ENCODE measurements at regions not wholly inside any gene's neighbourhood (a gene's known extent, or its start where the extent isn't known, plus 50 kb on each side); places are given as distances from the start of the nearest gene placed in this dataset.

GRCh38 chr6:8269872-8270454 lies 165.4 kb downstream of the SLC35B3 start:
- DNase-seq (ENCODE audit: low read depth): no peak
- TF ChIP-seq CTCF (IDR thresholded peaks at IDR 0.05; ENCODE audit: control insufficient read depth, insufficient read depth, low read depth, low read length, missing control alignments): no peak
- H3K4me3 ChIP-seq (ENCODE audit: control insufficient read depth, low read depth, low read length): no peak overlapping the region

- no peak for DNase-seq (ENCODE audit: low read depth)
- no peak for TF ChIP-seq CTCF (IDR thresholded peaks at IDR 0.05; ENCODE audit: control insufficient read depth, insufficient read depth, low read depth, low read length, missing control alignments)
- H3K4me3 ChIP-seq (ENCODE audit: control insufficient read depth, low read depth, low read length): no peak overlapping the region
Measured at GRCh38 chr6:8269094-8269493, 166.3 kb downstream of the SLC35B3 start.

GRCh38 chr6:8268606-8269005 lies 166.3 kb upstream of the EEF1E1 start:
- H3K4me3 ChIP-seq (ENCODE audit: control insufficient read depth, low read depth, low read length): no peak overlapping the region
- DNase-seq (ENCODE audit: low read depth): no peak
- no peak for TF ChIP-seq CTCF (IDR thresholded peaks at IDR 0.05; ENCODE audit: control insufficient read depth, insufficient read depth, low read depth, low read length, missing control alignments)

- no peak for TF ChIP-seq CTCF (IDR thresholded peaks at IDR 0.05; ENCODE audit: control insufficient read depth, insufficient read depth, low read depth, low read length, missing control alignments)
- H3K4me3 ChIP-seq (ENCODE audit: control insufficient read depth, low read depth, low read length): no peak overlapping the region
- no peak for DNase-seq (ENCODE audit: low read depth)
Measured at GRCh38 chr6:8268156-8268555, 165.8 kb upstream of the EEF1E1 start.

GRCh38 chr6:8260610-8261009 lies 158.3 kb upstream of the EEF1E1 start:
- no peak for DNase-seq (ENCODE audit: low read depth)
- no peak overlapping the region for H3K4me3 ChIP-seq (ENCODE audit: control insufficient read depth, low read depth, low read length)
- no peak for TF ChIP-seq CTCF (IDR thresholded peaks at IDR 0.05; ENCODE audit: control insufficient read depth, insufficient read depth, low read depth, low read length, missing control alignments)

GRCh38 chr6:8246403-8246802 lies 144.1 kb upstream of the EEF1E1 start:
- no peak for DNase-seq (ENCODE audit: low read depth)
- H3K4me3 ChIP-seq (ENCODE audit: control insufficient read depth, low read depth, low read length): no peak overlapping the region
- no peak for TF ChIP-seq CTCF (IDR thresholded peaks at IDR 0.05; ENCODE audit: control insufficient read depth, insufficient read depth, low read depth, low read length, missing control alignments)

- no peak overlapping the region for H3K4me3 ChIP-seq (ENCODE audit: control insufficient read depth, low read depth, low read length)
- DNase-seq (ENCODE audit: low read depth): no peak
- TF ChIP-seq CTCF (IDR thresholded peaks at IDR 0.05; ENCODE audit: control insufficient read depth, insufficient read depth, low read depth, low read length, missing control alignments): no peak
Measured at GRCh38 chr6:8245726-8246125, 143.4 kb upstream of the EEF1E1 start.

Measured in AG09309 (cell line).